DND-41 (cell line): ENCODE measurements at regions not wholly inside any gene's neighbourhood (a gene's known extent, or its start where the extent isn't known, plus 50 kb on each side); places are given as distances from the start of the nearest gene placed in this dataset.

Source experiments
- ATAC-seq: fragments of 200-7000 bp; cut with Tn5 transposase; 3 replicates; pipeline ENCODE4 v1.9.1; 2021; ENCODE audit warnings: low read depth; ENCODE audit not compliant: insufficient read depth
- DNase-seq: peaks from one replicate; pipeline ENCODE4 v3.0.0-alpha.2; 2020
- H2AFZ ChIP-seq: 2 replicates; pipeline ENCODE4 v1.6.0; 2012; ENCODE audit warnings: low read depth, low read length
- H3K27ac ChIP-seq: 2 replicates; pipeline ENCODE4 v1.5.1; 2012; ENCODE audit warnings: low read length, inconsistent platforms
- H3K27me3 ChIP-seq: fragments of 200-600 bp; sonication (generic); 2 replicates; pipeline ENCODE4 v1.6.0; 2012; ENCODE audit warnings: low read length, mild to moderate bottlenecking, inconsistent platforms; ENCODE audit not compliant: insufficient read depth, poor library complexity
- H3K36me3 ChIP-seq: 2 replicates; pipeline ENCODE4 v1.5.1; 2012; ENCODE audit warnings: low read length, inconsistent platforms; ENCODE audit not compliant: insufficient read depth
- H3K4me1 ChIP-seq: 2 replicates; pipeline ENCODE4 v1.5.1; 2012; ENCODE audit warnings: mild to moderate bottlenecking, low read length; ENCODE audit not compliant: insufficient read depth
- H3K4me2 ChIP-seq: 2 replicates; pipeline ENCODE4 v1.6.0; 2012; ENCODE audit warnings: mild to moderate bottlenecking, moderate library complexity, low read length, inconsistent platforms; ENCODE audit not compliant: insufficient read depth
- H3K4me3 ChIP-seq, 2 experiments: fragments of 200-600 bp in 1 of 2; shearing (Covaris generic) in 1 of 2; 2 replicates each; pipeline ENCODE4 v1.5.1; 2012 to 2016; ENCODE audit warnings: inconsistent platforms in 2 of 2, low read length in 2 of 2, mild to moderate bottlenecking in 2 of 2, low read depth in 1 of 2, moderate library complexity in 1 of 2
- H3K79me2 ChIP-seq: 2 replicates; pipeline ENCODE4 v1.6.0; 2012; ENCODE audit warnings: low read length, inconsistent platforms; ENCODE audit not compliant: insufficient read depth
- H3K9ac ChIP-seq: 2 replicates; pipeline ENCODE4 v1.6.0; 2012; ENCODE audit warnings: low read depth, mild to moderate bottlenecking, inconsistent platforms, low read length, moderate library complexity
- H3K9me3 ChIP-seq: 2 replicates; pipeline ENCODE4 v1.5.1; 2012; ENCODE audit warnings: low read length, moderate library complexity, mild to moderate bottlenecking, inconsistent platforms; ENCODE audit not compliant: insufficient read depth, severe bottlenecking
- H4K20me1 ChIP-seq: 2 replicates; pipeline ENCODE4 v1.6.0; 2012; ENCODE audit warnings: low read length; ENCODE audit not compliant: insufficient read depth
- CTCF ChIP-seq: IDR thresholded peaks from 2 replicates; pipeline ENCODE4 v1.5.1; 2012; ENCODE audit warnings: borderline replicate concordance, low read length, moderate library complexity, mild to moderate bottlenecking; ENCODE audit not compliant: poor library complexity, severe bottlenecking; ENCODE audit errors: extremely low read depth
- EZH2 ChIP-seq: IDR thresholded peaks from 3 replicates; pipeline ENCODE4 v1.6.1; 2012; ENCODE audit warnings: borderline replicate concordance, low read depth, mild to moderate bottlenecking, moderate library complexity, low read length, inconsistent platforms; ENCODE audit not compliant: severe bottlenecking

- Histone ChIP-seq H4K20me1 (no peaks in the 10 kb centered on the region), H3K4me1 (no peaks in the 10 kb centered on the region), H3K4me3 (no peak overlapping the region), H3K9ac (no peak overlapping the region), H3K4me2 (no peak overlapping the region), H3K36me3 (no peaks in the 10 kb centered on the region), H3K27ac (no peak overlapping the region), H3K9me3 (no peaks in the 10 kb centered on the region), H3K27me3 (peaks cover 29% of the 10 kb centered on the region), H3K79me2 (no peaks in the 10 kb centered on the region), H2AFZ (no peak overlapping the region)
- DNase-seq (no peak), ATAC-seq (no peak)
- TF ChIP-seq EZH2, result no peak
- TF ChIP-seq CTCF, result no peak
Observed at GRCh38 chr10:63719226-63719856, 198.1 kb downstream of the REEP3 start.

- no peak overlapping the region for H3K4me2 ChIP-seq
- H3K79me2 ChIP-seq, result no peaks in the 10 kb centered on the region
- H3K9ac ChIP-seq, result no peak overlapping the region
- TF ChIP-seq EZH2 (no peak), CTCF (peak; percentile 97)
- no peaks in the 10 kb centered on the region for H3K9me3 ChIP-seq
- peaks cover 29% of the 10 kb centered on the region for H3K27me3 ChIP-seq
- no peak overlapping the region for H2AFZ ChIP-seq
- H3K4me1 ChIP-seq, result no peaks in the 10 kb centered on the region
- no peaks in the 10 kb centered on the region for H3K36me3 ChIP-seq
- DNase-seq (peak; percentile 50), ATAC-seq (peak; percentile 75)
- no peak overlapping the region for H3K27ac ChIP-seq
- H3K4me3 ChIP-seq, result no peak overlapping the region
- no peaks in the 10 kb centered on the region for H4K20me1 ChIP-seq
Observed at GRCh38 chr10:63720072-63720537, 198.9 kb downstream of the REEP3 start.

- H2AFZ ChIP-seq, result peak overlapping the region; percentile 38; the same call in 1 of the 2 replicates
- ATAC-seq, result 0 out of 3 replicates have a peak, but pooled peaks have one; percentile 27
- H3K4me2 ChIP-seq, result no peak overlapping the region
Observed at GRCh38 chr10:63720676-63721075, 199.5 kb downstream of the REEP3 start.

More at GRCh38 chr10:63720676-63721075, 199.5 kb downstream of the REEP3 start:
- H3K4me1 ChIP-seq, result no peaks in the 10 kb centered on the region
- peaks cover 29% of the 10 kb centered on the region for H3K27me3 ChIP-seq
- DNase-seq, result no peak
- no peak overlapping the region for H3K9ac ChIP-seq
- no peaks in the 10 kb centered on the region for H4K20me1 ChIP-seq
- no peaks in the 10 kb centered on the region for H3K36me3 ChIP-seq
- H3K9me3 ChIP-seq, result no peaks in the 10 kb centered on the region
- no peaks in the 10 kb centered on the region for H3K79me2 ChIP-seq
- no peak overlapping the region for H3K27ac ChIP-seq
- TF ChIP-seq EZH2, result no peak
- TF ChIP-seq CTCF, result no peak
- H3K4me3 ChIP-seq, result no peak overlapping the region
